Transverse colon (tissue), 4 donors: ENCODE measurements at regions not wholly inside any gene's neighbourhood (a gene's known extent, or its start where the extent isn't known, plus 50 kb on each side); places are given as distances from the start of the nearest gene placed in this dataset.

Experiments
- DNase-seq: peaks from one replicate; pipeline ENCODE4 v3.0.0-alpha.2; 2019
- H3K27ac ChIP-seq, 4 donors: fragments of 200-600 bp; sonication (generic); 2 replicates each; pipeline ENCODE4 v1.5.1; 2016 to 2018; ENCODE audit warnings: inconsistent platforms in 4 of 4
- H3K27me3 ChIP-seq: fragments of 200-600 bp; sonication (generic); 2 replicates; pipeline ENCODE4 v1.5.1; 2017; ENCODE audit warnings: inconsistent platforms
- H3K36me3 ChIP-seq, 4 donors: fragments of 200-600 bp; sonication (generic); 2 replicates each; pipeline ENCODE4 v1.5.1; 2017 to 2019; ENCODE audit warnings: inconsistent platforms in 4 of 4
- H3K4me1 ChIP-seq, 4 donors: fragments of 200-600 bp; sonication (generic); 2 replicates each; pipeline ENCODE4 v1.5.1; 2017 to 2020; ENCODE audit warnings: inconsistent platforms in 4 of 4
- H3K4me3 ChIP-seq, 4 donors: fragments of 200-600 bp; sonication (generic); 1 replicate in 1 of 4; 2 replicates in 3 of 4; pipeline versions ENCODE4 v1.5.1 to v1.6.1; 2017 to 2019; ENCODE audit warnings: inconsistent platforms in 4 of 4
- H3K9me3 ChIP-seq, 2 donors: fragments of 200-600 bp; sonication (generic); 2 replicates each; pipeline ENCODE4 v1.5.1; 2017 to 2019; ENCODE audit warnings: inconsistent platforms in 2 of 2
- CTCF ChIP-seq, 5 experiments: fragments of 200-600 bp in 3 of 5; fragments of 450-650 bp in 2 of 5; sonication (generic) in 3 of 5; IDR thresholded peaks; 1 replicate in 2 of 5; 2 replicates in 3 of 5; pipeline ENCODE4 v1.5.1; 2016 to 2017; ENCODE audit warnings: antibody characterized with exemption in 5 of 5, inconsistent platforms in 3 of 5, mild to moderate bottlenecking in 2 of 5, moderate library complexity in 1 of 5
- EP300 ChIP-seq: sonication (generic); formaldehyde crosslinking; IDR thresholded peaks from one replicate; pipeline ENCODE4 v1.6.1; 2017; ENCODE audit warnings: antibody characterized with exemption, low read depth
- POLR2A ChIP-seq: fragments of 450-650 bp; IDR thresholded peaks from one replicate; pipeline ENCODE4 v1.6.1; 2016; ENCODE audit warnings: antibody characterized with exemption, mild to moderate bottlenecking, moderate library complexity
- POLR2AphosphoS5 ChIP-seq, 3 donors: sonication (generic); formaldehyde crosslinking; IDR thresholded peaks; one replicate each; pipeline ENCODE4 v1.6.1; 2016; ENCODE audit warnings: antibody characterized with exemption in 3 of 3
- WGBS, 2 donors: methylation state at CpG; one replicate each; pipeline ENCODE4 v1.1.5; 2018; ENCODE audit warnings: low coverage in 1 of 2; 5-methylcytosine and 5-hydroxymethylcytosine counted together
- in situ Hi-C, 4 donors: fragments of 200-750 bp; cut with MboI; loops; one replicate each; pipeline versions ENCODE4 v1.15.0 to v1.15.1; 2017; ENCODE audit warnings: low sequenced_read_pairs in 3 of 4, low pct_ligation_motif_present in 1 of 4, low pct_unique_long_range_greater_than_20kb in 1 of 4
- intact Hi-C: fragments of 100-400 bp; cut with DNase I; formaldehyde crosslinking; loops from one replicate; pipeline ENCODE4 v1.15.1; 2023; ENCODE audit warnings: low total_unique reads

- Histone ChIP-seq H3K4me1 (peaks cover 0 to 8% (median 0%) of the 10 kb centered on the region in 4 donors), H3K27ac (no peak overlapping the region), H3K36me3 (no peaks in the 10 kb centered on the region), H3K4me3 (no peak overlapping the region), H3K9me3 (no peaks in the 10 kb centered on the region), H3K27me3 (no peaks in the 10 kb centered on the region)
- TF ChIP-seq POLR2AphosphoS5 (IDR thresholded peaks at IDR 0.05) (no peak), EP300 (no peak), POLR2A (no peak), CTCF (IDR thresholded peaks at IDR 0.05) (no peak)
- in situ Hi-C loops (loop anchor here in 1 of 4 donors (25.0 kb wide), 1 partner anchor 98 kb away; no protein-coding TSS in a partner anchor), intact Hi-C loops (no loop called here)
- 82 to 94% methylated on average over 1 of the region's 1 CpG for WGBS, 2 donors
- DNase-seq, result no peak
These were observed 128.1 kb upstream of the MDM1 start for GRCh38 chr12:68460236-68460635.

- Histone ChIP-seq H3K4me3 (no peak overlapping the region), H3K9me3 (no peaks in the 10 kb centered on the region), H3K27ac (no peak overlapping the region), H3K27me3 (no peaks in the 10 kb centered on the region), H3K36me3 (no peaks in the 10 kb centered on the region), H3K4me1 (no peaks in the 10 kb centered on the region)
- intact Hi-C loops (no loop called here), in situ Hi-C loops (loop anchor here in 1 of 4 donors (25.0 kb wide), 1 partner anchor 99 kb away; no protein-coding TSS in a partner anchor)
- WGBS, 2 donors, result 83 to 89% methylated on average over 3 of the region's 3 CpGs
- no peak for DNase-seq
- no peak for TF ChIP-seq CTCF (IDR thresholded peaks at IDR 0.05)
- no peak for TF ChIP-seq POLR2A
- no peak for TF ChIP-seq POLR2AphosphoS5 (IDR thresholded peaks at IDR 0.05)
- TF ChIP-seq EP300, result no peak
These were observed 129.5 kb upstream of the MDM1 start for GRCh38 chr12:68461645-68462044.

- TF ChIP-seq EP300 (no peak), POLR2A (no peak), POLR2AphosphoS5 (IDR thresholded peaks at IDR 0.05) (no peak), CTCF (IDR thresholded peaks at IDR 0.05) (no peak)
- no peaks in the 10 kb centered on the region for H3K9me3 ChIP-seq
- in situ Hi-C loops, result loop anchor here in 1 of 4 donors (25.0 kb wide), 1 partner anchor 101 kb away; no protein-coding TSS in a partner anchor
- H3K27ac ChIP-seq, result no peak overlapping the region
- intact Hi-C loops, result no loop called here
- DNase-seq, result no peak
- peaks cover 0 to 5% (median 0%) of the 10 kb centered on the region in 4 donors for H3K4me1 ChIP-seq
- peak overlapping the region in 1 of 4 donors; percentile 19 for H3K4me3 ChIP-seq
- 64 to 90% methylated on average over 4 of the region's 4 CpGs for WGBS, 2 donors
- H3K27me3 ChIP-seq, result no peaks in the 10 kb centered on the region
- no peaks in the 10 kb centered on the region for H3K36me3 ChIP-seq
These were observed 130.6 kb upstream of the MDM1 start for GRCh38 chr12:68462803-68463202.

- intact Hi-C loops, result no loop called here
- DNase-seq, result no peak
- TF ChIP-seq EP300, result no peak
- TF ChIP-seq POLR2A, result no peak
- no peak for TF ChIP-seq CTCF (IDR thresholded peaks at IDR 0.05)
- TF ChIP-seq POLR2AphosphoS5 (IDR thresholded peaks at IDR 0.05), result no peak
- Histone ChIP-seq H3K27ac (no peak overlapping the region), H3K27me3 (no peaks in the 10 kb centered on the region), H3K4me1 (peaks cover 0 to 11% (median 0%) of the 10 kb centered on the region in 4 donors), H3K9me3 (no peaks in the 10 kb centered on the region), H3K4me3 (no peak overlapping the region), H3K36me3 (no peaks in the 10 kb centered on the region)
- in situ Hi-C loops, result loop anchor here in 1 of 4 donors (25.0 kb wide), 1 partner anchor 103 kb away; no protein-coding TSS in a partner anchor
- 80% methylated on average over 2 of the region's 2 CpGs for WGBS, 2 donors
These were observed 133.1 kb upstream of the MDM1 start for GRCh38 chr12:68465227-68465626.
